ENCODE measurements at regions not wholly inside any gene's neighbourhood (a gene's known extent, or its start where the extent isn't known, plus 50 kb on each side); places are given as distances from the start of the nearest gene placed in this dataset.
"Not testable (repeated sequence)": the region's sequence is repeated elsewhere in the genome, so short reads cannot be mapped to it uniquely, and the experiment has no call there.

DNA sequence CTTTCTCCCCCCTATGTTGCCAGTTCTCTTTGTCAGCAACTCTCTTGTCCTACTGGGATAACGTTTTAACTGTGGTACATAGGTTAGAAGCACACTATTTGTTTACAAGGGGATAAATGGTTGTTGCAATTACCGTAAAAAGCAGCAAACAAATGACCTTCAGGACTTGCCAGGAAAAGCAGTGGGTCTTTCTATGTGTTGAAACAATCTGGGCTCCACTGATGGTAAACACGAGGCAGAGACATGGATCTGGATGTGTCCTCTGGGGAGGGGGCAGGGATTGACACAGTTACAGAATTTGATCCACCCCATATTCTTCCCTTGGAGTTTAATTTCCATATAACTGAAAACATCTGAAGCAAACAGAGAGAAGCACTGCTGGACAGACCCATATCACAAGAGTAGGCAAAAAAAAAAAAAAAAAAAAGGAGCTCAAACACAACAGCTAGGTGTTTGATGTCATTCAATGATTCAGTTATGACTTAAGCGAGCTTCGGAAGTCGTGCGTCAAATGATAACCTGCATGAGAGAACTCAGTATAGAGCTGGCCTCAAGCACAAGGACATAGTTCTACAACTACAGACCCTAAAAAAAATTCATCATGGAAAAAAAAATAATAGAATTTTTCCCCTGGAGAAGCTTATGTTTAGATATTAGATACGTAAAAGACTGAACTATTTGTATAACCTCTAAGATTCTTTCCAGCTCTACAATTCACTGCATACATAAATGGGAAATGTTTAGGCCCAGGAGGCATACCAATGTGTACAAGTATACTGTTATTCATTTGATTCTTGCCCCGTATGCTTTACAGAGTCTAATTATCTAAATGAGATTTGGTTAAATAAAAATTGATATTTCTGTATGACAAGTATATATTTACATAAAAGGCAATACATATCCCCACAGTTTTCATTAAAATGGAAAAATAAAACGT, 127.7 kb downstream of the ALDH8A1 start:
- DNase-seq = no peak

DNA sequence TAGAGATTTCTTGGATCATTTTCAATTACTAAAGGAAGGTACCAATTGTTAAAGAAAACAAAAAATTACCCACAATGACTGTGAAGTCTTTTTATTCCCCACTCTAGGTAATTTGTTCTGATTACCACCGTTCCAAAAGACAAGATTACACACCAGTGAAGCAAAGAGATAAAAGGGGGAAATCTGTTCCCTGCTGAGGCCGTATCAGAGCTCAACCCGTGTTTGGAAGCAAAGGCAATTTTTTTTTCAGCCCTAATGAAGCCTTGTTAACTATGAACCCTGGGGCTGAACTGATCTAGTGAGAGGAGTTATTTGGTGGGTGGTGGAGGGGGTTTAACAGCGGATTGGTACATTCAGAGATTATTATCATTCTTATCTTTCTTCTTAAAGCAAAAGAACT, 128.5 kb downstream of the ALDH8A1 start:
- DNase-seq = no peak

DNA sequence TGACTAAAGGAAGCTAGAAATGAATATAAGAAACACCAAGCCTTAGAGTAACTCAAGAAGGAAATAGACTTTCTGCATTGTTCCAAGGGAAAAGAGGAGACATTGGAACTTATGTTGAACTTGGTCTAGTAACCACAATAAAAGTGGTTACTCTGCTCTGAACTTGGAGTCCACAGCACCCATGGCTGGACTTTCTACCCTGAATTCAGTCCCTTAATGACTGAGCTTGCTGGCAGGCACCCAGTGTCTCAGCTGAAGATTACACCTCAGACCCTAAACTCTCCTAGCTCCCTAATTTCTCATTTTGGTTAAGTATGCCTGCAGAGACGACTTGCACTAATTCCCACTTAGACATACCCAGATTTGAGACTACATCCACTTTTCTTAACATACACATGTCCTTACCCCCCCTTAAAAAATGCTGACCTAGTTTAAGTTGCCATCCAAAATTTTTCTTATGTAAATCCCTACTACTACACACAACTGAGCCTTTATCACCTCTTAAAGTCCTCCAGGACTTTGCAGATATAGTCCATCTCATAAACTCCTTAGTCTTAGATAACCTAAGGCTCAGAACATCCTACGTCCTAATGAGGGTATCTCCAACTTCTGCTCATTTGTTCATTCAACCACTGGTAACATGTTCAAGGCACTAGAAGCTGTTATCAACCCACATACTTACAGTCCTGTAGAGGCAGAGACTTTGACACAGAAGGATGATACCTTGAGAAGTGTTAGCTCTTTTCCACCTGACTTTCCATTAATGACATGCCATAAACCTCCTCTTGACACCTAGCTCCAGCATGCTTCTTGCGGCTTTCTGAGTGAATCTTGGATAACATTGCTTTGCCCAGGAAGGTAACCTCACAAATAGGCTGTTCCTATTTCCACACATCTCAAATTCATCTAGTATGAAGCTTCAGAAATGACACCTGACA, 129.8 kb downstream of the ALDH8A1 start:
- DNase-seq = no peak

DNA sequence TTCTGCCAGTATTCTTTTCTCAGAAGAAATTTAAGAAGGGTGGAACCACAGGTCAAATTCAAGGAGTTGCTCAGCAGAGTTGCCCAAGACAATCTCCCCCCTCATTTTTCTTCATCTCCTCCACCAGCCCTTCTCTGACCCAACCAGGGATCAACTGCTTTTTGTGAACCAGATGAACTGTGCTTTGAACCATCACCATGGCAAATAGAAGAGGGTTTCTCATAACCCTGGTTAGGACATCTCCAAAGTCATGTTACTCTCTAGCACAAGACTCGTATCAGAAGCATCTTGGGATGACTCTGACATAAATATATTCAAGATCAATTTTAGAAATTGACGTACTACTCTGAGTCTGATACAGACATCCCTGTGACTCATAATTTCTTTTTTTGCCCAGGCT, 130.7 kb downstream of the ALDH8A1 start:
- DNase-seq = peak; percentile 28

DNA sequence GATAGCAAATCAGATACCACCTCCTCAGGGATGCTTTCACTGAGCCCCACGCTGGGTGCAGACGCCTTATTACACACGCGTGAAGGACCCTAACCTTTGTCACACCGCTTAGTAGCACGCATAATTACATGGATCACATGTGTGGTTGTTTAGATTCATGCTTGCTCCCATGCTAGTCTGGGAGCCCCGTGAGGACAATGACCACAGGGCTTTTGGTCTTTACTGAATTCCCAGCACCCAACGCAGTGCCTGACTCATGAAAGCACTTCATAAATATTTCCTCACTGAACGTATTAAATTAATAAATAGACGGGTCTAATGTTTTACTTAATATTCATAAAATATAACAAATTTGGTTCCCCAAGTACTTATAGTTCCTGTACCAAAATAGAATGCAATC, 132.5 kb downstream of the ALDH8A1 start:
- DNase-seq = no peak

DNA sequence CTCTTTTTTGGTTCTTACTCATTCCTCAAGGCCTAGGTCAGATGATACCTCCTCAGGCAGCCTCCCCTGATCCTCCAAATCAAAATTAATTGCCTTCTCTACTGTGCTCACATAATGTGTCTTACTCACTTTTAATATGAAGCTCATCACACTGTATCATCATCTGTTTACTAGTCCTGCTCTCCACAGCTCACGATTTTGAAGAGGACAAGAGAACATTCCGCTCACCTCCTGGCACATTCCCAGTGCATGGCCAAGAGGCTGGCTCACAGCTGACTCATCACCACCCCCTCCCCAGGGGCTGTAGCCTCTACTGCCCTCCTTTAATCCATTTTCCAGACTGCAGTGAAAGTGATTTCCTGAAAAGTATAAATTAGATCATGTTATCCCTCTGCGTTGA, 133.1 kb downstream of the ALDH8A1 start:
- peak; percentile 26 for DNase-seq

DNA sequence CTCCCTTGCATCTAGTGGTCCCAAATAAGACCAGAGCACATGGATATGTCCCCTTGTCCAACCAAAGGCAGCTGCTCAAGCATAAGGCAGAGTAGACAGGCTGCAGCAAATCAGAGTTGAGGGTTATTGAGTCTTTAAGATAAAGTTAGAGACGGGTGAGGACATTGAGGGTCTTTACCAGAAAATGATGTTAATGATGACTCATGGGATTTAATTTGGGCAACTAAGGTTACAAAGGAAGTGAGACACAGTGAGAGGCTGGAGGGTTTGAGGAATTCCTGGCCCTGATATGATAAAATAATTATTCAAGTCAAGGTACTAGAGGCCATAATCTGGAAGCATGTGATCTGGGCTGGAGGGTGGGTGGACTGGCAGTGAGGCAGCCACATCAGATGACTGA, 133.6 kb downstream of the ALDH8A1 start:
- no peak for DNase-seq

DNA sequence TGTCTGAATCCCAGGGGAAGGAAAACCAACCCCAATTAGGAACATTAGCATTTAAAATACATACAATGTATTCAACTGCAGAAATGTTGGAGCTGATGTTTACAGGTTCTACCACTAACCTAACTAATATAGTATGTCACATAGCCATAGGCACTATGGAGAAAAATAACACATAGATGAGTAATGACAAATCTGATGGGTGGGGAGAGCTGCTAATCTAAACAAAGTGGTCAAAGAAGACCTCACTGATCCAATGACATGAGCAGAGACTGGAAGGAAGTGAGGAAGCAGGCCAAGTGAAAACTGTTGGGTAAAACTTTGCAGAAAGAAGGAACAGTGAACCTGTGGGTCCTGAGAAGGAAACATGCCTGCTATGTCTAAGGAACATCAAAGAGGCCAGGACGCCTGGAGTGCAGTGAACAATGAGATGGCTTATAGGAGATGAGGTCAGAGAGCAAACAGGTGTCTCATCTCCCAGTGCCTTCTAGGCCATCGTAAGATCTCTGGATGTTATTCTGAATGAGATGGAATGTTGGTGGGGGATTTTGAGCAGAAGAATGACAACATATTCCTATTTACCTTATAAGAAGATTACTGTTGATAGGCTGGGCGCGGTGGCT, 135.7 kb downstream of the ALDH8A1 start:
- DNase-seq = peak; percentile 77

DNA sequence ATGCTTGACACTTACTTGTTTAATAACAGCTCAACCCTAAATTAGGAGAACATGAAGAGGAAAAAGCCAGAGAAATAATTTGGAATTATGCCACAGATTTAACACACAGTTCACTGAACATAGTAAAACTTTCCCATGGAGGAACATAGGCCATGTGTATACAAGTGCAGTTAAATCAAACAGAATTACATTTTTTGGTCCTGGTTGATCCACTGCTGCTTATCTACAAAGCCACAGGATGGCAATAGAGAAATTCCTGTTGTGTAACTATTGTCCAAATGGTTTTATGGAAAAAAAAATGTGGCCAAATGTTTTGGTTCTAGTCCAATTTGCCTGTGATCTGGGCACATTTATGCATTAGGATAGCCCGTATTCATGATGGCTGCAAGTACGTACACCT, 136.8 kb downstream of the ALDH8A1 start:
- DNase-seq = no peak

DNA sequence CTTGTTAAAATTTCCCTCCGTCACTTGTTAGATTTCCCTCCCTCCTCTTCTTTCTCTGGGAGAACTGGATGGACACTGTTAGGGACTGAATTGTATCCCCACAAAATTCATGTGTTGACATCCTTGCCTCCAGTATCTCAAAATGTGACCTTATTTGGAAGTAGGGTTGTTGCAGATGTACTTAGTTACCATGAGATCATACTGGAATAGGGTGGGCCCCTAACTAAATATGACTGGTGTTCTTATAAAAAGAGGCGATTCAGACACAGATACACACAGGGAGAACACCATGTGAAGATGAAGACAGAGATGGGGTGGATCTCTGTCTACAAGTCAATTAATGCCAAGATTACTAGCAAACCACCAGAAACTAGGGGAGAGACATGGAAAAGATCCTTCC, 139.5 kb downstream of the ALDH8A1 start:
- DNase-seq = peak; percentile 80

DNA sequence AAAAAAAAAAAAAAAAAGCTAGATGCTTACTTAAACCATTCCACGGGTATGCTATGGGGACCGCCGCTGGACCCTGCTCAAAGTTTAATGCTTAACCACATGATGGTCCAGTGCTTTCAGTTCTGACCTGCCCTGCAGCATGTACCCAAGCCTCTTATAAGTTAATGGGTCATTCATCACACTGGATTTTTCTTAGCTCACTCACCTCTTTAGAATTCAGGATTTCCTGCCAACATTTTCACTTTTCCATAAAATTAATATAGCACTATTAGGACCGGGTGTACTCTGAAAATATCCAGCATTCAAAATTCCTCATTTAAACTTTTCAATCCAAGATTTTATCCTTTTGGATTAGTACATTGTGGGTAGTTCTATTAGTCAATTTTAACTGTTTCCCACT, 140.8 kb downstream of the ALDH8A1 start:
- DNase-seq = peak; percentile 54

DNA sequence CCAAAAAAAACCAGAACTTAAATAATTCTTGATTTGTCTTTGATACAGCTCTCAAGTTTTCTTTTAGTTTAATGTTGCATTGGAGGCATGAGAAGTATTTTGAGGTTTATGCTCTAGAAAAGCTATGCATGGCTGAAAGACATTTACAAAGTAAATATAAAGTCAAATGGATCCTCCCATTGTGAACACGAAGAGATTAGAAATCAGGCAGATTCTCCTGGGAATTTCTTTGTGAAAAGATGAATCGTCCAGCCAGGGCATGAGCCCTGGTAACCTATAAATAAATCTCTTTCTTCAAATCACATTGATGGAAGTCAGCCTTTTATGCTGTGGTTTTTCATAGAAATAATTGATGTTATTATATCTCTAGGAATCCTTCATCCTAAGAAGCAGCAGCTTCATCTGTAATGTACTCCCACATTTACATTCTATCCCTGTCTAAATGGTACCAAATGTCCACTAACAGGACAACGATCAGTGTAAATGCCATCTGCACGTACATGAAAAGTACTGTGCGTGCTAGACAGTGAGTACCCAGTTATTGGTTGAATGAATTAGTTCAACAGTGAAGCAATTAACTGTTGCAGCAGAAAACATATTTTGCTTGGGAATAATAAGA, 143.6 kb downstream of the ALDH8A1 start:
- no peak for DNase-seq

DNA sequence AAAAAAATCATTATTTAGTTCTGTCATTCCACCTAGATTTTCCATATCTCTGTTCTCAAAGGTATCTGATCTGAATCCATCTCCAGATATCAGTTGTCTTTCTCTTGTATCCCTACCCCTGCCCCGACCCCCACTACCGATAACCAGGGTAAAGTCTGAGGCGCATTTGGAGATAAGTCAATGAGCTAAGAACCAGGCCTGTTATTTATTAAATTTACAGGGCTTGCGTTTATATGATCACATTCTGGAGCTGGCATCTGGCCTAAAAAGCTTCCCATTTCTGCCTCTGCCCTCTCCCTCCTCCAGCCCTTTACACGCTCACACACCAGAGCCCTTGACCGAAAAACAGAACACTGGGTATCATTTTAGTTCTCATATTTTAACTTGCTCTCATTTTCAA, 144.7 kb downstream of the ALDH8A1 start:
- no peak for DNase-seq

DNA sequence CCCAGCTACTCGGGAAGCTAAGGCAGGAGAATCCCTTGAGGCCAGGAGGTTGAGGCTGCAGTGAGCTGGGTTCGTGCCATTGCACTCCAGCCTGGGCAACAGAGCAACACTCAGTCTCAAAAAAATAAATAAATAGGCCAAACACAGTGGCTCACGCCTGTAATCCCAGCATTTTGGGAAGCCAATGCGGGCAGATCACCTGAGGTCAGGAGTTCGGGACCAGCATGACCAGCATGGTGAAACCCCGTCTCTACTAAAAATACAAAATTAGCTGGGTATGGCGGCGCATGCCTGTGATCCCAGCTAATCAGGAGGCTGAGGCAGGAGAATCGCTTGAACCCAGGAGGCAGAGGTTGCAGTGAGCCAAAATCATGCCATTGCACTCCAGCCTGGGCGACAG, 145.6 kb downstream of the ALDH8A1 start:
- DNase-seq = not testable (repeated sequence)

DNA sequence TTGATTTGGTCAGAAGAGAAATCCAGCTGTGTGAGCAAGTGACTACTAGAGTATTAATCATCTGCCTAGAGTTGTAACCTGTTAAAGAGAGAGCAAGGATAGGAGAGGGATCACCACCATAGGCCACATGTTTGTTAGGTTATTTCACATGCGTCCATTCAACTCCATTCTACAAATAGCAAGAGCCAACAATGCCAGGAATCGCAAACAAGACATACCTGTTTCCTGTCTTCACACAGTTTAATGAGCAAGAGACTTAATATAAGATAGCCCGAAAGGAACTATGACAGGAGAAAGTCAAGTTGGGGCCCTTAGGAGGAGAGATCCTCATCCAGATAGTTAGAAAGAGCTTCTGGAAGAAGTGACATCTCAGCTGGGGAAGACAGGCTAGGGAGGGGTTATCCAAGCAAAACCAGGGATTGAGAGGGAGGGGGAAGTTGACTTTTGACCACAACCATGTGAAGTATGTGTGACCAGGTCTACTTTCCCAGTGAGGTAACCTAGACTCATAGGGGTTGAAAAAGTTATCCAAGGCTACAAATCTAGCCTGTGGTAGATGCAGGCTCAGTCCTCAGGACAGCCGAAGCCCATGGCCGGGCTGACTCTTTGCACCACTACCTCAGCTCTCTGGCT, 147.4 kb downstream of the ALDH8A1 start:
- DNase-seq = no peak

DNA sequence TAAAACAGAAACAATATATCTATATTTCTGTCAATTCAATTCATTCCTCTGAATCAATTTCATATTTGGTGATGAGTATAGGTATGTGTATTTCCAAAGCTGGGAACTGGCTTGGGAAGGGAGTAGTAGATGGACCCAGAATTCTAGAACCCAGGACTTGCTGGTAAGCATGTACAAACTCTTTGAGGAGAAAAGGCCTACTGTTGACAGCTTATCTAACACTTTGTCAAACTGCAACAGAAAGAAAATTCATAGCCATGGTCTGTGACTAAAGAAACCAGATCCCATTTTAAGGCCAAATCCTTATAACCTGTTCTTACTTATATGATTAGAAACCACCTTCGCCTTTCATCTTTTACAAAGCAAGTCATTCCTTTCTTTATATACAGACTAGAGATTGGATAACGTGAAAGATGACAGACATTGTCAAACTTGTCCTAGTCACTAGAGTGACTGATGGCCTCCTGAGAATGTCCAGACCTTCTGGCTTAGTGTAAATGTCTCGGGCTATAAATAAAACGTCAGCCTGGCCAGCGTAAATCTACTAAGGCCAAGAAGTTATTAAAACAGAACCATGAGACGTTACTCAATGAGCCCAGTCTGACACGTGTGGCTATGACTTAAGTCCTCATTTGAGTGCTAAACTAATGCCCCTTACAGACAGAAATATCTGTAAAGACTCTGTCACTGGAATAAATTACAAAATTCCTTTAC, 152.3 kb downstream of the ALDH8A1 start:
- DNase-seq = no peak

DNA sequence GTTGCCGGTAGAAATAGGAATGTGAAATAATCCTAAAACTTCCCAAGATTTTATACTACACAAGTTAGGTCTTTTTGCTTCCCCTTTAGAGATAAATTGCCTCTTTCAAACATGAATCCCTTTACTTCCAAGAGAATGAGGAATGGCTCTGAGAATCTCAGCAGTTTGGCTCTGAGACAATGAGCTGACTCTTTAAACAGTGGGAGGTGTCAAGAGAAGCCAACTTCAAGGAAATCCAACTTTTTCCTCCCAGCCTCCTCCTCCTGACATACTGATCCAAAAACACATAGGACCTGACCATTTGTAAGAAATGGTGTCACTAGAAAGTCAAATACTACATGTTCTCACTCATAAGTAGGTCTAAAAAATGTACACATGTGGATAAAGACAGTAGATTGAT, 154.2 kb downstream of the ALDH8A1 start:
- DNase-seq = no peak

DNA sequence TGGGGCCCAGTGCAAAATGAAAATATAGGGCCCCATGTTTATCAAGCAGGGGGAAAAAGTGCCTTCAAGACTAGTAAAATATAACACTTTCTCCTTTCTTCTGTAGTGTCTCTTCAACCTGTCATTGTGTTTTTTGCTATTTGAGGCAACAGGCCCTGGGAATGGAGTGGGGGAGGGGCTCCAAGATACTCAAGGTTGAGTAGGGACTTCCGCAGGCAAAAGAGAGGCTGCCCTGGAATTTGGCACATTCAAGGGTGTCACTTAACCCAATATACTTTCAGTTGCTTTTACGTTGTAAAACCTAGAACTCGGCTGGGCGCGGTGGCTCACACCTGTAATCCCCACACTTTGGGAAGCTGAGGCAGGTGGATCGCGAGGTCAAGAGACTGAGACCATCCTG, 154.9 kb downstream of the ALDH8A1 start:
- DNase-seq = no peak

DNA sequence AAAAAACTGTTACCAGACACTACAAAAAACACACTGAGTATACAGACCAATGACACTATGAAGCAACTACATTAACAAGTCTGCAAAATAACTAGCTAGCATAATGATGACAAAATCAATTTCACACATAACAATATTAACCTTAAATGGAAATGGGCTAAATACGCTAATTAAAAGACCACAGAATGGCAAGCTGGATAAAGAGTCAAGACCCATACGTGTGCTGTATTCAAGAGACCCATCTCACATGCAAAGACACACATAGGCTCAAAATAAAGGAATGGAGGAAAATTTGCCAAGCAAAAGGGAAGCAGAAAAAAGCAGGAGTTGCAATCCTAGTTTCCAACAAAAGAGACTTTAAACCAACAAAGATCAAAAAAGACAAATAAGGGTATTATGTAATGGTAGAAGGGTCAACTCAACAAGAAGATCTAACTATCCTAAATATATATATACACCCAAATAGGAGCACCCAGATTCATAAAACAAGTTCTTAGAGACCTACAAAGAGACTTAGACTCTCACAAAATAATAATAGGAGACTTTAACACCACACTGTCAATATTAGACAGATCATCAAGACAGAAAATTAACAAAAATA, 158.6 kb downstream of the ALDH8A1 start:
- DNase-seq = not testable (repeated sequence)

DNA sequence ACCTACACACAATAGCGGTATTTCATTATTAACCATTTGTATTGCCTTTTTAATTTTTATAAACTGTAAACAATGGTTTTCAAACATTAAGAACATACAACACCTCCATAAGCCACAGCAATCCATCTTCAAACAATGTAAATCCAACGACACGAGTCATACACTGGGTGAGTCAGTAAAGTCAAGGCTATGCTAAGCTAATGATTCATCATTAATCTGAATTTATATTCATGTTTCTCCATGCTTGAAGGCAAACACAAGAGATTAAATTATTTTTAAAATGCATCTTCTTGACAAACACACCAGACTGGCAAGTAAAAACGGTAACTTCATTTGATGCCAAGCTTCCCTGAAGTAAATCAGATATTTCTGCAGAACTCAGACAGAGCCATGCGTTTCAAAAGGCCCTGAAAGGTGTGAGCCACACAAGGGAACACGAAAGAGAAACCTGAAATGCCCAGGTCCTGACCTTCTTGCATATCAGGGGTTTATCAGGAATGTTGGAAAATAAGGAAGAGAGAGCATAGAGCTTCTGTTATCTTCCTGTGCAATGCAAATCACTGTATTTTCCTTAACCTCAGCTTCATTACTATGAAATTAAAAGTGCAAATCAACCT, 162.5 kb downstream of the ALDH8A1 start:
- peak; percentile 81 for DNase-seq

DNA sequence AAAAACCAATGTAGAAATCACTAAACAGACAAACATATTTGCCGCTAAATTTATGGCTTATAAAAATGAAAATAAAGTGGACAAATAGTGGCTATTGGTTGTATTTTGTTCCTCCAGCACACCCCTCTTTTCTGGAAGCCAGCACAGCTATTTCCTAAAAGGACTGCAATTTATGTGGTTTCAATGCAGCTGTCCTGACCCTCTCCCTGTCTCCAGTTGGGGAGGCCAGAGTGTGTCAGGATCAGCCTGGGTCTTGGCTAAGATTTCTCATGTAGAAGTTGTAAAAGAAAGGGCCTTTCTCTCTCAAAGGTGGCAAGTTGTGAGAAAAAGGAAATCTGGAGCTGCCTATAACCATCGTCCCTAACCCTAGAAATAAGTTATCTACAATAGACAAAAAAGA, 165.6 kb downstream of the ALDH8A1 start:
- DNase-seq = no peak
